Liver (tissue), 8 donors: ENCODE measurements at regions not wholly inside any gene's neighbourhood (a gene's known extent, or its start where the extent isn't known, plus 50 kb on each side); places are given as distances from the start of the nearest gene placed in this dataset.

ENCODE experiments used
- DNase-seq: peaks from one replicate; pipeline ENCODE4 v3.0.0-alpha.2; 2017; ENCODE audit warnings: low spot score
- H3K27ac ChIP-seq, 2 donors: one replicate each; pipeline ENCODE4 v1.7.0; 2013; ENCODE audit warnings: inconsistent platforms in 2 of 2, low read length in 2 of 2, control low read depth in 1 of 2, low read depth in 1 of 2, mild to moderate bottlenecking in 1 of 2
- H3K27me3 ChIP-seq, 4 donors: one replicate each; pipeline versions ENCODE4 v1.6.1 to v1.7.0; 2013; ENCODE audit warnings: low read length in 3 of 4, inconsistent platforms in 1 of 4, mild to moderate bottlenecking in 1 of 4, moderate library complexity in 1 of 4; ENCODE audit not compliant: control insufficient read depth in 4 of 4, insufficient read depth in 4 of 4
- H3K36me3 ChIP-seq, 4 donors: one replicate each; pipeline versions ENCODE4 v1.6.1 to v1.7.0; 2013; ENCODE audit warnings: low read length in 3 of 4, mild to moderate bottlenecking in 3 of 4, low read depth in 1 of 4, moderate library complexity in 1 of 4; ENCODE audit not compliant: control insufficient read depth in 4 of 4, insufficient read depth in 3 of 4
- H3K4me1 ChIP-seq, 4 donors: one replicate each; pipeline versions ENCODE4 v1.6.1 to v1.7.0; 2013; ENCODE audit warnings: low read length in 3 of 4, mild to moderate bottlenecking in 3 of 4, moderate library complexity in 1 of 4; ENCODE audit not compliant: control insufficient read depth in 4 of 4, insufficient read depth in 4 of 4
- H3K4me3 ChIP-seq, 3 donors: one replicate each; pipeline versions ENCODE4 v1.6.1 to v1.7.0; 2013; ENCODE audit warnings: low read length in 3 of 3, control low read depth in 1 of 3, low read depth in 1 of 3, mild to moderate bottlenecking in 1 of 3
- H3K9ac ChIP-seq, 2 donors: one replicate each; pipeline ENCODE4 v1.7.0; 2013; ENCODE audit warnings: low read length in 2 of 2, mild to moderate bottlenecking in 2 of 2, moderate library complexity in 2 of 2, control low read depth in 1 of 2, low read depth in 1 of 2
- H3K9me3 ChIP-seq, 4 donors: one replicate each; pipeline versions ENCODE4 v1.6.1 to v1.7.0; 2013; ENCODE audit warnings: low read length in 3 of 4; ENCODE audit not compliant: control insufficient read depth in 4 of 4
- ATF3 ChIP-seq: IDR thresholded peaks from 2 replicates; pipeline ENCODE4 v1.6.1; 2016; ENCODE audit warnings: antibody characterized with exemption
- CTCF ChIP-seq: fragments of 150-350 bp; IDR thresholded peaks from 2 replicates; pipeline ENCODE4 v1.5.1; 2017; ENCODE audit warnings: improper control_type of control experiment, low read depth, low read length; ENCODE audit not compliant: missing input control
- EGR1 ChIP-seq, 2 donors: IDR thresholded peaks; 2 replicates each; pipeline ENCODE4 v1.6.1; 2016 to 2018; ENCODE audit warnings: antibody characterized with exemption in 2 of 2, low read depth in 2 of 2
- FOXA1 ChIP-seq: IDR thresholded peaks from 2 replicates; pipeline ENCODE4 v1.6.1; 2016; ENCODE audit warnings: antibody characterized with exemption
- FOXA2 ChIP-seq: IDR thresholded peaks from 2 replicates; pipeline ENCODE4 v1.6.1; 2016; ENCODE audit warnings: antibody characterized with exemption
- GABPA ChIP-seq, 2 donors: IDR thresholded peaks in 1 of 2; conservative IDR thresholded peaks in 1 of 2; 2 replicates each; pipeline ENCODE4 v1.6.1; 2016; ENCODE audit warnings: antibody characterized with exemption in 2 of 2, mild to moderate bottlenecking in 1 of 2, moderate library complexity in 1 of 2
- HNF4G ChIP-seq: IDR thresholded peaks from 2 replicates; pipeline ENCODE4 v1.6.1; 2016; ENCODE audit warnings: antibody characterized with exemption
- JUND ChIP-seq, 2 donors: IDR thresholded peaks; 2 replicates each; pipeline ENCODE4 v1.6.1; 2016; ENCODE audit warnings: antibody characterized with exemption in 2 of 2
- MAX ChIP-seq: IDR thresholded peaks from 2 replicates; pipeline ENCODE4 v1.6.1; 2016; ENCODE audit warnings: antibody characterized with exemption
- NR2F2 ChIP-seq: IDR thresholded peaks from 2 replicates; pipeline ENCODE4 v1.6.1; 2016; ENCODE audit warnings: antibody characterized with exemption
- RAD21 ChIP-seq, 2 donors: IDR thresholded peaks; 2 replicates each; pipeline ENCODE4 v1.6.1; 2016; ENCODE audit warnings: antibody characterized with exemption in 2 of 2, mild to moderate bottlenecking in 2 of 2
- REST ChIP-seq: IDR thresholded peaks from 2 replicates; pipeline ENCODE4 v1.6.1; 2016; ENCODE audit warnings: antibody characterized with exemption, mild to moderate bottlenecking
- RXRA ChIP-seq, 2 donors: IDR thresholded peaks; 2 replicates each; pipeline ENCODE4 v1.6.1; 2017 to 2018; ENCODE audit warnings: antibody characterized with exemption in 2 of 2, mild to moderate bottlenecking in 1 of 2
- YY1 ChIP-seq: IDR thresholded peaks from 2 replicates; pipeline ENCODE4 v1.6.1; 2016; ENCODE audit warnings: antibody characterized with exemption, mild to moderate bottlenecking
- ZBTB33 ChIP-seq: IDR thresholded peaks from 2 replicates; pipeline ENCODE4 v1.6.1; 2016; ENCODE audit warnings: antibody characterized with exemption
- WGBS: extraction: QIAGEN DNeasy Blood & Tissue Kit; methylation state at CpG from one replicate; pipeline ENCODE4 v1.1.7; 2013; 5-methylcytosine and 5-hydroxymethylcytosine counted together
- donor health status: healthy.
- donor health status: healthy.
- donor health status: healthy.
- donor health status: healthy.
- donor health status: healthy.

- Histone ChIP-seq H3K36me3 (no peaks in the 10 kb centered on the region), H3K4me1 (peaks cover 4 to 24% (median 19%) of the 10 kb centered on the region in 4 donors), H3K27ac (no peak overlapping the region), H3K9ac (no peak overlapping the region), H3K9me3 (no peaks in the 10 kb centered on the region), H3K27me3 (no peaks in the 10 kb centered on the region), H3K4me3 (no peak overlapping the region)
- TF ChIP-seq EGR1 (IDR thresholded peaks at IDR 0.05; ENCODE audit: low read depth in 2 of 2): no peak
- no peak for TF ChIP-seq ATF3
- no peak for TF ChIP-seq RAD21 (IDR thresholded peaks at IDR 0.05)
- no peak for TF ChIP-seq RXRA (IDR thresholded peaks at IDR 0.05)
- TF ChIP-seq FOXA2: no peak
- no peak for TF ChIP-seq YY1
- no peak for TF ChIP-seq HNF4G
- no peak for TF ChIP-seq NR2F2
- no peak for TF ChIP-seq CTCF
- no peak for TF ChIP-seq FOXA1
- no peak for TF ChIP-seq GABPA (IDR thresholded peaks at IDR 0.05 in 1 of 2, conservative IDR thresholded peaks at IDR 0.05 in 1 of 2)
- TF ChIP-seq MAX: no peak
- TF ChIP-seq ZBTB33: no peak
- no peak for TF ChIP-seq JUND (IDR thresholded peaks at IDR 0.05)
- 89% methylated on average over 8 of the region's 8 CpGs for WGBS
- DNase-seq: no peak
Observed at GRCh38 chr20:50279988-50280850, 89.6 kb downstream of the CEBPB start.

GRCh38 chr20:50280851-50281655, 90.4 kb downstream of the CEBPB start:
- H3K9ac ChIP-seq: no peak overlapping the region
- peaks cover 4 to 24% (median 19%) of the 10 kb centered on the region in 4 donors for H3K4me1 ChIP-seq
- H3K4me3 ChIP-seq: no peak overlapping the region
- no peak overlapping the region for H3K27ac ChIP-seq
- H3K36me3 ChIP-seq: no peaks in the 10 kb centered on the region
- WGBS: 87% methylated on average over 9 of the region's 9 CpGs
- no peak for DNase-seq
- H3K27me3 ChIP-seq: no peaks in the 10 kb centered on the region
- no peaks in the 10 kb centered on the region for H3K9me3 ChIP-seq
- TF ChIP-seq FOXA2 (no peak), RAD21 (IDR thresholded peaks at IDR 0.05) (no peak), HNF4G (no peak), NR2F2 (no peak), JUND (IDR thresholded peaks at IDR 0.05) (no peak), MAX (no peak), CTCF (no peak), EGR1 (IDR thresholded peaks at IDR 0.05; ENCODE audit: low read depth in 2 of 2) (no peak), ATF3 (no peak), ZBTB33 (no peak), REST (no peak)
